NCI-H2196 treated with DMSO at 0.1 percent for 48 hours (cell line): ENCODE measurements at regions not wholly inside any gene's neighbourhood (a gene's known extent, or its start where the extent isn't known, plus 50 kb on each side); places are given as distances from the start of the nearest gene placed in this dataset.

Experiments used
- DNase-seq: peaks from one replicate; lab custom pipeline; 2025; ENCODE audit not compliant: unreplicated experiment; lab: John Stamatoyannopoulos, UW

- no peak for DNase-seq
These were observed 357.8 kb upstream of the CDH20 start for GRCh38 chr18:60975420-60975819.

- no peak for DNase-seq
These were observed 356.3 kb upstream of the CDH20 start for GRCh38 chr18:60976976-60977375.

GRCh38 chr18:60978338-60978737 lies 354.9 kb upstream of the CDH20 start:
- DNase-seq: no peak

- DNase-seq: no peak
These were observed 352.7 kb upstream of the CDH20 start for GRCh38 chr18:60980422-60981005.

- DNase-seq: no peak
These were observed 351.4 kb upstream of the CDH20 start for GRCh38 chr18:60981682-60982328.

DNA sequence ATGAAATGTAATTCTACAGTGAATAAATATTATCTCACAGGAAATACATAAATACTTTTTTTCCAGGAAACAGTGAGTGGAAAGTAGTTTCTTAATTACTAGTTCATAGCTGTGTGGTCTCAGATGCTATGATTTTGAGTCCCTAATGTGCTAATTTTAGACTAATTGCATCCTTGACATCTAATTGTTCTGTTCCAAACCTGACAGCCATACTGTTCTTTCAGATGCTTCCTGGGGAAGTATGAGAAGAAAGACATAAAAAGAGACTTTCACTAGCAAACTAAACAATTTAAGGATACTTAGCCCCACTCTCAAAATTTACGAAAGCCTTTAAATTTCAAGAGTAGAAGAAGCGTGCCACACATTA lies 350.9 kb upstream of the CDH20 start:
- no peak for DNase-seq

DNA sequence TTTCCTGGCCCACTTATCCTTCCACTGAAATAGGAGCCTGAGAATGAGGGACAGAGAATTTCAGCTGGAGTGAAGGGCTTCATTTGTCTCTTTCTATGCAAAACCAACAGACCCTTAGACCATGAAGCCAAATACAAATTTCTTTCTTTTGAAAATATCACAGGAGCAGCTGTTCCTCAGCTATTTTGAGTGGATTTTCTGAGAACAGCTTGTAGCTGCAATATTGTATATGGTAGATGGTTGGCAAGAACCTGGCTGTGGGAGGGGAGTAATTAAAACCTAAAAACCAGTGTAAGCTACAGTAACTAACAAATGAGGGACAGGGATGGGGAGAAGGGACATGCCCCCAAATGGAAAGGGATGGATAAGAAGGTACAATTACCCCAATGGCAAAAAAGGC lies 350.3 kb upstream of the CDH20 start:
- no peak for DNase-seq

DNA sequence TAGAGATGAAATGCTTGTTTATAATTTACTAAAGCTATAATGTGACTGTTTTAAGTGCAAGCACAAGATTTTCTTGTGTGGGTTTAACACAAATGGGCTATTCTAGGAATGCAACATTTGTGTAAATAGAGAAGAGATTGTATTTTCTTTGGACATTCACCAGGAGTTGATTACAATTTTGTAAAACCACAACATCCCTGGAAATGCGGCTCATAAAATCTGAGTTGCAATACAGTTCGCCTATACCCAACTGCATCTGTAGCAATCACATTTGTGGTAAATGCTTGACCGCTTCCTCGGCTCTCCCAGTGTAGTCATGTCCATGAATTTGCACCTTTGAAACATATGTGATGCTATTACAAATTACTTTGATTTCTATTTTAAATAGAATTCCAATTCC lies 348.7 kb upstream of the CDH20 start:
- DNase-seq: no peak

DNA sequence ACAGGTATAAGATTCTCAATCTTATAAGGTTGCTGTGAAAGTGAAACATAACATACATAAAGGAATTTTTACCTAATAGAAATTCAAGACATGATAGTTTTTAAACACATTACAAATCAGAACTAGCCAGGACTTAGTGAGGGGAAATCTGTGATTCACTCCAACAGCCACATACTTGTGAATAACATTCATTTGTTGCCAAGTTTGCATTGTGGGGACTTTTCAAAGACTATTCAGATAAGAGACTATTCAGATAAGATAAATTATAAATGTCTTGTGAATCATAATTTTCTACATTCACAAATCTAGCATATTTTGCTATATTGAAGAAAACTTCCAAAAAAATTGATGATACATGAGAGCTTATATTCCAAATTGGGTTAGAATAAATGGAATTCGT lies 345.3 kb upstream of the CDH20 start:
- DNase-seq: no peak

GRCh38 chr18:60996326-60996725 lies 336.9 kb upstream of the CDH20 start:
- DNase-seq: no peak

DNA sequence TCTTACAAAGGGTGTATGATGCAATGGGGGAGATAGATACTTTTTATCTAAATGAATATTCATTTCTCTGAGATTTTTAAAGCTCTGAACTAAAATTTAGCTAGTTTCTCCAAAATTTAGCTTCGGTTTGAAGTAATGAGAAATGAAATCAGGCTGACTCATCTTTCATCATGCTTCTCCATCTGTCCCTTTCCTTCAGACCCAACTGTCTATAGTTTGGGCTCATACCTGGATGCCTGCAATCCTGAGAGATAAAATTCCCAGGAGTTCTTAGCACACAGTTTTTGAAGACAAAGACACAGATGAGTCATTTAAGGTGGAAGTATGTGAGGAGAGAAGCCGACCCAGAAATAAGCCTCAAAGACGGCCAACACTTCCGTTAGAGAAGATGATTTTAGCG lies 336.4 kb upstream of the CDH20 start:
- DNase-seq: no peak

DNA sequence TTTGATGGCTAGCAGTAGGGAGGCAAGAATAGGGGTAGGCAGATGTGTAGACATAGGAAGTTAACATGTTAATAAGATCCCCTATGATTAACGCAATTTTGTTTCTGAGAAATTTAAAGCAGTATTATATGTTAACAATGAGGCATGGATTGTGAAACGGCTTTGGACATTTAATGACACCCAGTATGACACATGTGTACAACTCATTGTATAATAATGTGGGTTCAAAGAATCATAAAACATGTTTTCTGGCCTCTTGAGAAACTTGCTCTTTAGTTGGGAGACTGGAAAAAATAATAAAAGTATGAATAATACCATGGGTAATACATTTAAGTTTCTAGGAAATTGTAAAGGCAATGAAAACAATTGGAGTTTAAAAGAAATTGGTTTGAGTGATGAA lies 332.1 kb upstream of the CDH20 start:
- no peak for DNase-seq

DNA sequence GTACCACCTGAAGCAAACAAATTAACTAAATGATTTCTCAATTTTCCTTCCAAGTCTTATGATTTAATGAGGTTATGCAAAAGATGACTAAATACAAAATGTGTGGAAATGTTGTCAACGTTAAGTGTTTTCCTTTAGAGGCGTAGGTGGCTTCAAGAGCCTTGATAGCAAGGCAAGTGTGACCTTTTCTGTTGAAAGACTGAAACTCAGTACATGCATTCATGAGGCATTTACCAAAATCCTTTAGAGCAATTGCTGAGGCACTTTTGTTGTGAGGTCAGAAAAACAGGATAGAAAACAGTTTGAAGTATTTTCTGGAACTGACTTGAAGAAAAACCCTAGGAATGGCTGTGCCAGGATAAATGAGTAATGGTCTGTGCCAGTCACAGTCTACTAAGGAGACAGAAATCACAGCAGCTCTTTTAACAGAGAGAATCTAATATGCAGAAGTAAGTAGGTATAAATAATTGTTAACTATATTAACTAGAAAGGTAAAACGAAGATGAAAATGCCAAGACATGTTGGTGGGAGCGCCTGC lies 326.5 kb upstream of the CDH20 start:
- DNase-seq: no peak

DNA sequence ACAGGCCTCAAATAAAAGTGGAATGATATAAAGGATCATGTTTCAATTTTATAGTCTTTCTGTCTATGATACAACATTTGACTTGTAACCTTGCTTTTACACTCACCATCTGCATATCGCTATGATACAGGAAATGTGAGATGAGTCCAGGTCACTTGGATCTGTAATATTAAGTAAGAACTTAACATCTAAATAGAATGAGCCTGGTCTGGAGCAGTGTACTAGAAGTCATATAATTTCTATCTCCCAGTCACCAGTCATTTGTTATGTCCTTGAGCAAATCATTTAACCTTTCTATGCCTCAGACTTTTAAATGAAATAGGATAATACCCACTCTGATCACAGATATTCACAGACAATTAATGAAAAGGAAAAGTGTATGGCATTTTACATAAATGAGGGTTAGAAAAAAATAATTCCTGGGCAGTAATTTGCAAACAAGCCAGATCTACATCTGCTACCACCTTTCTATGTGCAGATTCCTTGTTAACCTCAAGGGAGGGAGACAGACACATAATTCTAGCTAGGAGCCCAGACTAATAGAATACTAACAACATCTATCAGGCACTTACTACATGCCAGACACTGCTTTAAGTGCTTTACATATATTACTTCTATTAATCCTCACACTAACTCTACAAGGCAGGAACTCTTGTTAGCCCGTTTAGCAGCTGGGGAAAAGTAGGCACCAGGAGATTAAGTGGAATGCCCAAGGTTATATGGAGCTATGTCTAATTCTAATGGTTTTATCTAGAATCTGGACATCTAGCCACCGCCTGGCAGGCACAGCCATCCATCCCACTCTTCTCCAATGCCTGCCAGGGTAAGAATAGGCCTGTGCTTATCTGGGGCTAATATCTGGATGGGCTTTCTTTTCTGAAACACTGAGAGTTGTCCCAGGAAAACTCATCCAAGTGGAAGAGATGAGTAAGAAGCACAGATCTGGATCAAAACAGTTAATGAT lies 313.6 kb upstream of the CDH20 start:
- no peak for DNase-seq

- DNase-seq: no peak
These were observed 307.6 kb upstream of the CDH20 start for GRCh38 chr18:61025596-61025995.

GRCh38 chr18:61031626-61032025 lies 301.6 kb upstream of the CDH20 start:
- no peak for DNase-seq

DNA sequence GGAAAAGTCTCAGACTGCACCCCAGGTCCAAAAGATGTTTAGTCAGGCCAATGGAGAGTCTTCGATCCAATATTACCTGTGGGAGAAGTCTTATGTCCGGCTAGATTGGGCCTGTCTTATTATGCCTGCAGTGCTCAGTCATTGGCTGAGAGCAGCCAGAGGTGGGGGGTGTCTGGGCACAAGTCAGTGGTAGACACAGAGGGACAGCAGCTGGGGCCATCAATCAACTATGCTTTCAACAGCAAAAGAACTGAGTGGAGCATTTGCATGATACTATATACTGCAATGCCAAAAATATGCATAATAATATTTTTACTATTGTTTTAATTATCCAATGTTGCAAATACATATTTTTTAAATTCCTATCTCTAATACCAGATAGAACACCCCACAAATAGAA lies 298.6 kb upstream of the CDH20 start:
- DNase-seq: no peak

GRCh38 chr18:61039251-61039650 lies 294.0 kb upstream of the CDH20 start:
- no peak for DNase-seq

DNA sequence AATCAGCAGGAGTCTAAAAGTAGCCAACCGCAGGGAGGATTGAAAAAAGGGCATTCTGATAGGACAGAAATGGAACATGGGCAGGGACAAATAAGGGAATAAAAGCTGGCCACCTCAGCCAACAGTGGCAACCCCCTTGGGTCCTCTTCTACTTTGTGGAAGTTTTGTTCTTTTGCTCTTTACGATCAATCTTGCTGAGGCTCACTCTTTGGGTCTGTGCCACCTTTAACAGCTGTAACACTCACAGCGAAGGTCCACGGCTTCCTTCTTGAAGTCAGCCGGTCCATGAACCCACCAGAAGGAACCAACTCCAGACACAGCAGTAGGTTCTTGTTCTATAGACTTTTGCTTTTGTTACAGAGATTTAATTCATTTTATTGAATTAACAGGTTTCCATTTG lies 285.4 kb upstream of the CDH20 start:
- no peak for DNase-seq

- DNase-seq: no peak
These were observed 275.8 kb upstream of the CDH20 start for GRCh38 chr18:61057443-61057842.

- no peak for DNase-seq
These were observed 271.0 kb upstream of the CDH20 start for GRCh38 chr18:61062258-61062657.

GRCh38 chr18:61064911-61065310 lies 268.3 kb upstream of the CDH20 start:
- DNase-seq: no peak
